ENCODE measurements at regions not wholly inside any gene's neighbourhood (a gene's known extent, or its start where the extent isn't known, plus 50 kb on each side); places are given as distances from the start of the nearest gene placed in this dataset.

- Histone ChIP-seq H3K4me1 (ENCODE audit: control insufficient read depth in 4 of 4, insufficient read depth in 4 of 4, low read length in 3 of 4) (no peaks in the 10 kb centered on the region), H3K27ac (ENCODE audit: low read depth in 1 of 2, low read length in 2 of 2) (no peak overlapping the region), H3K4me3 (ENCODE audit: low read depth in 1 of 3, low read length in 3 of 3) (no peak overlapping the region), H3K9me3 (ENCODE audit: control insufficient read depth in 4 of 4, low read length in 3 of 4) (peaks cover 0 to 6% (median 1%) of the 10 kb centered on the region in 4 donors), H3K27me3 (ENCODE audit: control insufficient read depth in 4 of 4, insufficient read depth in 4 of 4, low read length in 3 of 4) (no peaks in the 10 kb centered on the region), H3K36me3 (ENCODE audit: control insufficient read depth in 4 of 4, insufficient read depth in 3 of 4, low read depth in 1 of 4, low read length in 3 of 4) (no peaks in the 10 kb centered on the region), H3K9ac (ENCODE audit: low read depth in 1 of 2, low read length in 2 of 2) (no peak overlapping the region)
- DNase-seq (ENCODE audit: low spot score) = no peak
- TF ChIP-seq GABPA (IDR thresholded peaks at IDR 0.05 in 1 of 2, conservative IDR thresholded peaks at IDR 0.05 in 1 of 2) (no peak), NR2F2 (IDR thresholded peaks at IDR 0.05) (no peak)
Measured at GRCh38 chr11:114942207-114942606, 263.9 kb downstream of the NXPE2 start.

GRCh38 chr11:114949614-114950351 is 271.5 kb downstream of the NXPE2 start:
- no peak overlapping the region for H3K4me3 ChIP-seq (ENCODE audit: low read depth in 1 of 3, low read length in 3 of 3)
- 87% methylated on average over 13 of the region's 13 CpGs for WGBS
- H3K9ac ChIP-seq (ENCODE audit: low read depth in 1 of 2, low read length in 2 of 2) = no peak overlapping the region
- no peak overlapping the region for H3K27ac ChIP-seq (ENCODE audit: low read depth in 1 of 2, low read length in 2 of 2)
- no peak for TF ChIP-seq JUND (IDR thresholded peaks at IDR 0.05)
- TF ChIP-seq CTCF (IDR thresholded peaks at IDR 0.05; ENCODE audit: low read depth, low read length, missing input control) = no peak
- no peak for TF ChIP-seq ZBTB33 (IDR thresholded peaks at IDR 0.05)
- no peak for TF ChIP-seq ATF3 (IDR thresholded peaks at IDR 0.05)
- TF ChIP-seq EGR1 (IDR thresholded peaks at IDR 0.05; ENCODE audit: low read depth in 2 of 2) = no peak
- TF ChIP-seq GABPA (IDR thresholded peaks at IDR 0.05 in 1 of 2, conservative IDR thresholded peaks at IDR 0.05 in 1 of 2) = no peak
- no peak for TF ChIP-seq FOXA1 (IDR thresholded peaks at IDR 0.05)
- no peaks in the 10 kb centered on the region for H3K27me3 ChIP-seq (ENCODE audit: control insufficient read depth in 4 of 4, insufficient read depth in 4 of 4, low read length in 3 of 4)
- no peaks in the 10 kb centered on the region for H3K36me3 ChIP-seq (ENCODE audit: control insufficient read depth in 4 of 4, insufficient read depth in 3 of 4, low read depth in 1 of 4, low read length in 3 of 4)
- H3K4me1 ChIP-seq (ENCODE audit: control insufficient read depth in 4 of 4, insufficient read depth in 4 of 4, low read length in 3 of 4) = no peaks in the 10 kb centered on the region
- no peak for DNase-seq (ENCODE audit: low spot score)
- H3K9me3 ChIP-seq (ENCODE audit: control insufficient read depth in 4 of 4, low read length in 3 of 4) = peaks cover 2 to 3% (median 3%) of the 10 kb centered on the region in 4 donors

- TF ChIP-seq SP1 (IDR thresholded peaks at IDR 0.05) (no peak), RAD21 (IDR thresholded peaks at IDR 0.05) (peak in 1 of 2 donors; percentile 6)
- no peak overlapping the region for H3K27ac ChIP-seq (ENCODE audit: low read depth in 1 of 2, low read length in 2 of 2)
- no peaks in the 10 kb centered on the region for H3K36me3 ChIP-seq (ENCODE audit: control insufficient read depth in 4 of 4, insufficient read depth in 3 of 4, low read depth in 1 of 4, low read length in 3 of 4)
- WGBS = 78% methylated on average over 1 of the region's 1 CpG
- H3K27me3 ChIP-seq (ENCODE audit: control insufficient read depth in 4 of 4, insufficient read depth in 4 of 4, low read length in 3 of 4) = no peaks in the 10 kb centered on the region
- DNase-seq (ENCODE audit: low spot score) = no peak
- no peak overlapping the region for H3K4me3 ChIP-seq (ENCODE audit: low read depth in 1 of 3, low read length in 3 of 3)
- peaks cover 2 to 3% (median 3%) of the 10 kb centered on the region in 4 donors for H3K9me3 ChIP-seq (ENCODE audit: control insufficient read depth in 4 of 4, low read length in 3 of 4)
- H3K4me1 ChIP-seq (ENCODE audit: control insufficient read depth in 4 of 4, insufficient read depth in 4 of 4, low read length in 3 of 4) = no peaks in the 10 kb centered on the region
- H3K9ac ChIP-seq (ENCODE audit: low read depth in 1 of 2, low read length in 2 of 2) = no peak overlapping the region
Measured at GRCh38 chr11:114953039-114953438, 274.7 kb downstream of the NXPE2 start.
